SU-DHL-6 (cell line): ENCODE measurements at regions not wholly inside any gene's neighbourhood (a gene's known extent, or its start where the extent isn't known, plus 50 kb on each side); places are given as distances from the start of the nearest gene placed in this dataset.
"Not testable (repeated sequence)": the region's sequence is repeated elsewhere in the genome, so short reads cannot be mapped to it uniquely, and the experiment has no call there.

Experiments used
- H2AFZ ChIP-seq: fragments of 200-600 bp; sonication (generic); 2 replicates; pipeline ENCODE4 v1.6.1; 2014; ENCODE audit warnings: low read depth, mild to moderate bottlenecking, moderate library complexity, mixed read lengths, antibody characterized with exemption, low read length; ENCODE audit not compliant: severe bottlenecking
- H3F3A ChIP-seq: fragments of 200-600 bp; shearing (Covaris generic); 2 replicates; pipeline ENCODE4 v1.6.0; 2016; ENCODE audit warnings: antibody characterized with exemption, mild to moderate bottlenecking; ENCODE audit not compliant: insufficient read depth
- H3K27ac ChIP-seq: fragments of 200-600 bp; sonication (generic); 2 replicates; pipeline ENCODE4 v1.5.1; 2016; ENCODE audit warnings: low read depth, mild to moderate bottlenecking, low read length, moderate library complexity, mixed read lengths
- H3K27me3 ChIP-seq: fragments of 200-600 bp; sonication (generic), shearing (Covaris generic); 2 replicates; pipeline ENCODE4 v1.6.0; 2014; ENCODE audit warnings: mild to moderate bottlenecking, low read length
- H3K36me3 ChIP-seq: fragments of 200-600 bp; sonication (generic); 2 replicates; pipeline ENCODE4 v1.6.1; 2014; ENCODE audit warnings: mild to moderate bottlenecking, low read length, mixed read lengths
- H3K4me2 ChIP-seq: fragments of 300-600, 200-600 bp; shearing (Covaris generic), sonication (generic); 2 replicates; pipeline ENCODE4 v1.6.0; 2014; ENCODE audit warnings: low read length, low read depth, mild to moderate bottlenecking; ENCODE audit not compliant: poor library complexity, severe bottlenecking
- H3K4me3 ChIP-seq: fragments of 200-600 bp; sonication (generic); 2 replicates; pipeline ENCODE4 v1.5.1; 2014; ENCODE audit warnings: antibody characterized with exemption, low read length, mild to moderate bottlenecking, mixed read lengths; ENCODE audit not compliant: insufficient read depth, poor library complexity, severe bottlenecking
- H3K79me2 ChIP-seq: fragments of 200-600 bp; sonication (generic); 2 replicates; pipeline ENCODE4 v1.6.1; 2014; ENCODE audit warnings: mild to moderate bottlenecking, low read length, moderate library complexity; ENCODE audit not compliant: insufficient read depth
- H3K9ac ChIP-seq: fragments of 200-600 bp; sonication (generic); 2 replicates; pipeline ENCODE4 v1.7.0; 2014; ENCODE audit warnings: mild to moderate bottlenecking, low read length
- H3K9me2 ChIP-seq: fragments of 200-600 bp; sonication (generic); replicated peaks from 2 replicates; pipeline ENCODE4 v1.6.1; 2014; ENCODE audit warnings: low read length; ENCODE audit not compliant: insufficient read depth
- H3K9me3 ChIP-seq: fragments of 200-600 bp; sonication (generic); 2 replicates; pipeline ENCODE4 v1.6.1; 2014; ENCODE audit warnings: low read length, mixed read lengths; ENCODE audit not compliant: insufficient read depth
- H4K20me1 ChIP-seq: fragments of 200-600 bp; sonication (generic); 2 replicates; pipeline ENCODE4 v1.6.1; 2014; ENCODE audit warnings: low read depth, mild to moderate bottlenecking, antibody characterized with exemption, low read length, moderate library complexity, mixed read lengths
- CTCF ChIP-seq: fragments of 200-600 bp; sonication (generic); IDR thresholded peaks from one replicate; pipeline ENCODE4 v1.5.1; 2017; ENCODE audit warnings: antibody characterized with exemption, mild to moderate bottlenecking, low read length, moderate library complexity; ENCODE audit not compliant: insufficient read depth, poor library complexity, severe bottlenecking
- EZH2phosphoT487 ChIP-seq: fragments of 200-600 bp; sonication (generic), shearing (Covaris generic); conservative IDR thresholded peaks from 2 replicates; pipeline ENCODE4 v1.6.1; 2018; ENCODE audit warnings: mild to moderate bottlenecking, antibody characterized with exemption, low read length, moderate library complexity, mixed read lengths

GRCh38 chr9:71286146-71286545 lies 164.7 kb upstream of the TRPM3 start:
- Histone ChIP-seq H2AFZ (no peak overlapping the region), H3K9me2 (no peaks in the 10 kb centered on the region), H3K9me3 (no peaks in the 10 kb centered on the region), H3K9ac (no peak overlapping the region), H3K79me2 (no peaks in the 10 kb centered on the region), H4K20me1 (no peaks in the 10 kb centered on the region), H3K36me3 (no peaks in the 10 kb centered on the region), H3K27ac (no peak overlapping the region), H3K27me3 (no peaks in the 10 kb centered on the region), H3K4me2 (no peak overlapping the region), H3K4me3 (no peak overlapping the region), H3F3A (no peaks in the 10 kb centered on the region)
- TF ChIP-seq EZH2phosphoT487 (no peak), CTCF (no peak)

- H3K4me3 ChIP-seq = no peak overlapping the region
- no peak overlapping the region for H3K9ac ChIP-seq
- no peaks in the 10 kb centered on the region for H3F3A ChIP-seq
- no peak overlapping the region for H3K4me2 ChIP-seq
- H3K27ac ChIP-seq = no peak overlapping the region
- H2AFZ ChIP-seq = no peak overlapping the region
- H3K9me3 ChIP-seq = no peaks in the 10 kb centered on the region
- H3K27me3 ChIP-seq = no peaks in the 10 kb centered on the region
- H3K9me2 ChIP-seq = no peaks in the 10 kb centered on the region
- TF ChIP-seq CTCF = peak; percentile 72
- no peak for TF ChIP-seq EZH2phosphoT487
- no peaks in the 10 kb centered on the region for H3K79me2 ChIP-seq
- H3K36me3 ChIP-seq = no peaks in the 10 kb centered on the region
- no peaks in the 10 kb centered on the region for H4K20me1 ChIP-seq
Observed at GRCh38 chr9:71285191-71285656, 163.8 kb upstream of the TRPM3 start.

- H3K9me2 ChIP-seq, H3K9ac ChIP-seq, H4K20me1 ChIP-seq, H3K27ac ChIP-seq, H3K9me3 ChIP-seq, H3K27me3 ChIP-seq, H3K36me3 ChIP-seq, H3K4me2 ChIP-seq, H3K4me3 ChIP-seq, H3K79me2 ChIP-seq, H3F3A ChIP-seq, H2AFZ ChIP-seq: not testable (repeated sequence)
Observed at GRCh38 chr9:71282116-71282515, 160.7 kb upstream of the TRPM3 start.

- TF ChIP-seq EZH2phosphoT487 (no peak), CTCF (no peak)
- Histone ChIP-seq H3K4me2 (no peak overlapping the region), H3K79me2 (no peaks in the 10 kb centered on the region), H3K9ac (no peak overlapping the region), H3K9me3 (no peaks in the 10 kb centered on the region), H3K36me3 (no peaks in the 10 kb centered on the region), H2AFZ (no peak overlapping the region), H3K4me3 (no peak overlapping the region), H3K27me3 (no peaks in the 10 kb centered on the region), H3F3A (no peaks in the 10 kb centered on the region), H4K20me1 (no peaks in the 10 kb centered on the region), H3K9me2 (no peaks in the 10 kb centered on the region), H3K27ac (no peak overlapping the region)
Observed at GRCh38 chr9:71279151-71279739, 157.8 kb upstream of the TRPM3 start.
